Erythroblast (primary cell): ENCODE measurements at regions not wholly inside any gene's neighbourhood (a gene's known extent, or its start where the extent isn't known, plus 50 kb on each side); places are given as distances from the start of the nearest gene placed in this dataset.

Experiments
- GATA1 ChIP-seq: IDR thresholded peaks from 2 replicates; pipeline ENCODE4 v1.6.1; 2011; ENCODE audit warnings: low read depth, mild to moderate bottlenecking, control low read depth, low read length, moderate library complexity
- POLR2A ChIP-seq: IDR thresholded peaks from 2 replicates; pipeline ENCODE4 v1.6.1; 2011; ENCODE audit warnings: mild to moderate bottlenecking, low read length

DNA sequence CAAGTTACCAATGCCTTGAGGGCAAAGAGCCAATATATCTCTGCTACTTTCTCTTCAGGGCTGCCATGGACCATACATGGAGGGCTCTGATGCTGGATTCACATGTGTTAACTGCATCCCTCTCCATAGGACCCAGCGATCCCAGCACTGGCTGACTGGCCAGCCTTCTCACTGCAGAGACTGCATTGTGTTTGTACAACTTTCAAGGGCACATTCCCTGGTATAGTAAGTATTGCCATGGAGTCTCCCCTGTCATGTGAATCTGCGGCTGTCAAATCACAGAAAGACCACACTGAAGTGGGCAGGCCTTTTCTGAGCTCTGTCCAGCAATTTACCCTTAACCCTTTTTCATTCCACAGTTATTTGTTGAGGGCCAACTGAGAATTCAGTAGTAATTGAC, 449.8 kb downstream of the OMA1 start:
- no peak for TF ChIP-seq POLR2A
- no peak for TF ChIP-seq GATA1
